ENCODE measurements at regions not wholly inside any gene's neighbourhood (a gene's known extent, or its start where the extent isn't known, plus 50 kb on each side); places are given as distances from the start of the nearest gene placed in this dataset.

GRCh38 chr11:128365044-128365443 lies 222.3 kb downstream of the ETS1 start:
- no peak for DNase-seq (ENCODE audit: low read depth, low spot score)

- DNase-seq (ENCODE audit: low read depth, low spot score), result no peak
Observed at GRCh38 chr11:128361451-128362020, 225.8 kb downstream of the ETS1 start.

GRCh38 chr11:128359515-128359914 lies 227.8 kb downstream of the ETS1 start:
- no peak for DNase-seq (ENCODE audit: low read depth, low spot score)

- no peak for DNase-seq (ENCODE audit: low read depth, low spot score)
Observed at GRCh38 chr11:128357073-128357472, 230.3 kb downstream of the ETS1 start.

- DNase-seq (ENCODE audit: low read depth, low spot score), result no peak
Observed at GRCh38 chr11:128355558-128355957, 231.8 kb downstream of the ETS1 start.

- no peak for DNase-seq (ENCODE audit: low read depth, low spot score)
Observed at GRCh38 chr11:128354476-128354875, 232.9 kb downstream of the ETS1 start.

- no peak for DNase-seq (ENCODE audit: low read depth, low spot score)
Observed at GRCh38 chr11:128351168-128351567, 236.2 kb downstream of the ETS1 start.

GRCh38 chr11:128349650-128350299 lies 237.6 kb downstream of the ETS1 start:
- DNase-seq (ENCODE audit: low read depth, low spot score), result no peak

- DNase-seq (ENCODE audit: low read depth, low spot score), result no peak
Observed at GRCh38 chr11:128346804-128347203, 240.6 kb downstream of the ETS1 start.

- DNase-seq (ENCODE audit: low read depth, low spot score), result no peak
Observed at GRCh38 chr11:128345316-128345715, 242.0 kb downstream of the ETS1 start.

GRCh38 chr11:128343870-128344269 lies 243.5 kb downstream of the ETS1 start:
- no peak for DNase-seq (ENCODE audit: low read depth, low spot score)

GRCh38 chr11:128343135-128343514 lies 244.2 kb downstream of the ETS1 start:
- no peak for DNase-seq (ENCODE audit: low read depth, low spot score)

GRCh38 chr11:128342511-128343134 lies 244.7 kb downstream of the ETS1 start:
- DNase-seq (ENCODE audit: low read depth, low spot score), result peak; percentile 42

- no peak for DNase-seq (ENCODE audit: low read depth, low spot score)
Observed at GRCh38 chr11:128341280-128342248, 245.8 kb downstream of the ETS1 start.

- DNase-seq (ENCODE audit: low read depth, low spot score), result no peak
Observed at GRCh38 chr11:128339792-128340191, 247.6 kb downstream of the ETS1 start.

GRCh38 chr11:128338811-128339210 lies 248.5 kb downstream of the ETS1 start:
- DNase-seq (ENCODE audit: low read depth, low spot score), result no peak

- peak; percentile 81 for DNase-seq (ENCODE audit: low read depth, low spot score)
Observed at GRCh38 chr11:128336203-128336602, 251.2 kb downstream of the ETS1 start.

- DNase-seq (ENCODE audit: low read depth, low spot score), result peak; percentile 18
Observed at GRCh38 chr11:128335729-128336128, 251.6 kb downstream of the ETS1 start.

- DNase-seq (ENCODE audit: low read depth, low spot score), result peak; percentile 34
Observed at GRCh38 chr11:128334311-128335044, 252.9 kb downstream of the ETS1 start.

- no peak for DNase-seq (ENCODE audit: low read depth, low spot score)
Observed at GRCh38 chr11:128331317-128331716, 256.0 kb downstream of the ETS1 start.

GRCh38 chr11:128330203-128330602 lies 257.2 kb downstream of the ETS1 start:
- DNase-seq (ENCODE audit: low read depth, low spot score), result peak; percentile 5

All from ELF-1 (cell line).